ENCODE measurements at regions not wholly inside any gene's neighbourhood (a gene's known extent, or its start where the extent isn't known, plus 50 kb on each side); places are given as distances from the start of the nearest gene placed in this dataset.

- Histone ChIP-seq H3K79me2 (replicated peaks; ENCODE audit: insufficient read depth, low read length) (no peaks in the 10 kb centered on the region), H3K9ac (ENCODE audit: low read length) (no peak overlapping the region), H3K27ac (ENCODE audit: low read length) (no peak overlapping the region), H3K4me2 (ENCODE audit: low read length) (no peak overlapping the region), H3F3A (ENCODE audit: insufficient read depth, low read length, poor library complexity, severe bottlenecking) (no peaks in the 10 kb centered on the region), H3K27me3 (ENCODE audit: insufficient read depth, low read depth, low read length) (no peaks in the 10 kb centered on the region), H3K9me2 (ENCODE audit: insufficient read depth, low read length) (no peaks in the 10 kb centered on the region), H4K20me1 (ENCODE audit: insufficient read depth) (no peaks in the 10 kb centered on the region), H2AFZ (ENCODE audit: low read depth, low read length) (no peak overlapping the region), H3K4me3 (ENCODE audit: low read length) (no peak overlapping the region), H3K9me3 (ENCODE audit: low read length) (no peaks in the 10 kb centered on the region), H3K36me3 (ENCODE audit: insufficient read depth, low read length) (no peaks in the 10 kb centered on the region)
- no peak for TF ChIP-seq EZH2 (IDR thresholded peaks at IDR 0.05; ENCODE audit: borderline replicate concordance, insufficient read depth, low read length, poor library complexity, severe bottlenecking)
- no peak for TF ChIP-seq TAF1 (IDR thresholded peaks at IDR 0.05; ENCODE audit: low read depth)
- TF ChIP-seq CTCF (IDR thresholded peaks at IDR 0.05; ENCODE audit: poor library complexity, severe bottlenecking): no peak
- TF ChIP-seq REST (IDR thresholded peaks at IDR 0.05; ENCODE audit: borderline replicate concordance): no peak
- no peak for TF ChIP-seq POLR2AphosphoS5 (IDR thresholded peaks at IDR 0.05)
- TF ChIP-seq RAD21 (conservative IDR thresholded peaks at IDR 0.05): no peak
- no peak for TF ChIP-seq MXI1 (conservative IDR thresholded peaks at IDR 0.05; ENCODE audit: poor library complexity, severe bottlenecking)
- no peak for TF ChIP-seq SMC3 (conservative IDR thresholded peaks at IDR 0.05; ENCODE audit: poor library complexity)
- TF ChIP-seq EP300 (conservative IDR thresholded peaks at IDR 0.05; ENCODE audit: poor library complexity, severe bottlenecking): no peak
These were observed 247.7 kb downstream of the IL15 start for GRCh38 chr4:141884070-141884469.

GRCh38 chr4:141885112-141885511, 248.7 kb downstream of the IL15 start:
- Histone ChIP-seq H3K4me2 (ENCODE audit: low read length) (no peak overlapping the region), H3K79me2 (replicated peaks; ENCODE audit: insufficient read depth, low read length) (no peaks in the 10 kb centered on the region), H3K4me3 (ENCODE audit: low read length) (no peak overlapping the region), H4K20me1 (ENCODE audit: insufficient read depth) (no peaks in the 10 kb centered on the region), H3K36me3 (ENCODE audit: insufficient read depth, low read length) (no peaks in the 10 kb centered on the region), H3K9me2 (ENCODE audit: insufficient read depth, low read length) (no peaks in the 10 kb centered on the region), H3K27ac (ENCODE audit: low read length) (no peak overlapping the region), H3F3A (ENCODE audit: insufficient read depth, low read length, poor library complexity, severe bottlenecking) (no peaks in the 10 kb centered on the region), H2AFZ (ENCODE audit: low read depth, low read length) (no peak overlapping the region), H3K9ac (ENCODE audit: low read length) (no peak overlapping the region), H3K9me3 (ENCODE audit: low read length) (no peaks in the 10 kb centered on the region), H3K27me3 (ENCODE audit: insufficient read depth, low read depth, low read length) (no peaks in the 10 kb centered on the region)
- no peak for TF ChIP-seq POLR2AphosphoS5 (IDR thresholded peaks at IDR 0.05)

GRCh38 chr4:141890279-141890678, 253.9 kb downstream of the IL15 start:
- Histone ChIP-seq H3K27me3 (ENCODE audit: insufficient read depth, low read depth, low read length) (no peaks in the 10 kb centered on the region), H4K20me1 (ENCODE audit: insufficient read depth) (no peaks in the 10 kb centered on the region), H3K79me2 (replicated peaks; ENCODE audit: insufficient read depth, low read length) (no peaks in the 10 kb centered on the region), H3K9ac (ENCODE audit: low read length) (no peak overlapping the region), H3K9me3 (ENCODE audit: low read length) (no peaks in the 10 kb centered on the region), H3K4me3 (ENCODE audit: low read length) (no peak overlapping the region), H3K36me3 (ENCODE audit: insufficient read depth, low read length) (no peaks in the 10 kb centered on the region), H3K27ac (ENCODE audit: low read length) (no peak overlapping the region), H2AFZ (ENCODE audit: low read depth, low read length) (no peak overlapping the region), H3F3A (ENCODE audit: insufficient read depth, low read length, poor library complexity, severe bottlenecking) (no peaks in the 10 kb centered on the region), H3K4me2 (ENCODE audit: low read length) (no peak overlapping the region), H3K9me2 (ENCODE audit: insufficient read depth, low read length) (no peaks in the 10 kb centered on the region)
- no peak for TF ChIP-seq MXI1 (conservative IDR thresholded peaks at IDR 0.05; ENCODE audit: poor library complexity, severe bottlenecking)
- no peak for TF ChIP-seq CTCF (IDR thresholded peaks at IDR 0.05; ENCODE audit: poor library complexity, severe bottlenecking)
- no peak for TF ChIP-seq EZH2 (IDR thresholded peaks at IDR 0.05; ENCODE audit: borderline replicate concordance, insufficient read depth, low read length, poor library complexity, severe bottlenecking)
- TF ChIP-seq SMC3 (conservative IDR thresholded peaks at IDR 0.05; ENCODE audit: poor library complexity): no peak
- TF ChIP-seq TAF1 (IDR thresholded peaks at IDR 0.05; ENCODE audit: low read depth): no peak
- no peak for TF ChIP-seq RAD21 (conservative IDR thresholded peaks at IDR 0.05)
- TF ChIP-seq REST (IDR thresholded peaks at IDR 0.05; ENCODE audit: borderline replicate concordance): no peak
- TF ChIP-seq POLR2AphosphoS5 (IDR thresholded peaks at IDR 0.05): no peak

Data from neural cell (in vitro differentiated cells).